AG04449 (cell line): ENCODE measurements at regions not wholly inside any gene's neighbourhood (a gene's known extent, or its start where the extent isn't known, plus 50 kb on each side); places are given as distances from the start of the nearest gene placed in this dataset.
A peak's percentile ranks its signal among the peaks of the same experiment; 100 is the strongest.

Source experiments
- CTCF ChIA-PET: fragments of 350-600 bp; formaldehyde crosslinking; extraction: SDS; loops from one replicate; lab custom pipeline; 2021; ENCODE audit warnings: antibody characterized with exemption; lab: Yijun Ruan, JAX
- POLR2A ChIA-PET: fragments of 400-600, 350-600 bp; formaldehyde crosslinking; extraction: SDS; loops from one replicate; lab custom pipeline; 2020; ENCODE audit warnings: antibody characterized with exemption, inconsistent platforms; lab: Yijun Ruan, JAX
- DNase-seq: peaks from one replicate; pipeline ENCODE4 v3.0.0-alpha.2; 2010; ENCODE audit warnings: low read depth, low spot score
- H3K4me3 ChIP-seq: 2 replicates; pipeline ENCODE4 v1.5.1; 2011; ENCODE audit warnings: low read depth, mild to moderate bottlenecking, control low read depth, low read length
- TF ChIP-seq, protein P1 (sequence below): IDR thresholded peaks from one replicate; pipeline ENCODE4 v1.5.1; 2011; ENCODE audit warnings: mild to moderate bottlenecking, moderate library complexity, low read length, control low read depth, inconsistent platforms; ENCODE audit not compliant: insufficient read depth; ENCODE audit errors: missing control alignments

GRCh38 chr5:56327809-56328208 is 94.7 kb upstream of the ANKRD55 start:
- TF ChIP-seq, protein P1, sequence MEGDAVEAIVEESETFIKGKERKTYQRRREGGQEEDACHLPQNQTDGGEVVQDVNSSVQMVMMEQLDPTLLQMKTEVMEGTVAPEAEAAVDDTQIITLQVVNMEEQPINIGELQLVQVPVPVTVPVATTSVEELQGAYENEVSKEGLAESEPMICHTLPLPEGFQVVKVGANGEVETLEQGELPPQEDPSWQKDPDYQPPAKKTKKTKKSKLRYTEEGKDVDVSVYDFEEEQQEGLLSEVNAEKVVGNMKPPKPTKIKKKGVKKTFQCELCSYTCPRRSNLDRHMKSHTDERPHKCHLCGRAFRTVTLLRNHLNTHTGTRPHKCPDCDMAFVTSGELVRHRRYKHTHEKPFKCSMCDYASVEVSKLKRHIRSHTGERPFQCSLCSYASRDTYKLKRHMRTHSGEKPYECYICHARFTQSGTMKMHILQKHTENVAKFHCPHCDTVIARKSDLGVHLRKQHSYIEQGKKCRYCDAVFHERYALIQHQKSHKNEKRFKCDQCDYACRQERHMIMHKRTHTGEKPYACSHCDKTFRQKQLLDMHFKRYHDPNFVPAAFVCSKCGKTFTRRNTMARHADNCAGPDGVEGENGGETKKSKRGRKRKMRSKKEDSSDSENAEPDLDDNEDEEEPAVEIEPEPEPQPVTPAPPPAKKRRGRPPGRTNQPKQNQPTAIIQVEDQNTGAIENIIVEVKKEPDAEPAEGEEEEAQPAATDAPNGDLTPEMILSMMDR: no peak
- ChIA-PET POLR2A (no interaction called here), CTCF (interaction anchor here (1.3 kb wide), 1 partner anchor 57 kb away, joined by 4 read pairs; no protein-coding TSS in a partner anchor)
- no peak overlapping the region for H3K4me3 ChIP-seq
- DNase-seq: no peak

DNA sequence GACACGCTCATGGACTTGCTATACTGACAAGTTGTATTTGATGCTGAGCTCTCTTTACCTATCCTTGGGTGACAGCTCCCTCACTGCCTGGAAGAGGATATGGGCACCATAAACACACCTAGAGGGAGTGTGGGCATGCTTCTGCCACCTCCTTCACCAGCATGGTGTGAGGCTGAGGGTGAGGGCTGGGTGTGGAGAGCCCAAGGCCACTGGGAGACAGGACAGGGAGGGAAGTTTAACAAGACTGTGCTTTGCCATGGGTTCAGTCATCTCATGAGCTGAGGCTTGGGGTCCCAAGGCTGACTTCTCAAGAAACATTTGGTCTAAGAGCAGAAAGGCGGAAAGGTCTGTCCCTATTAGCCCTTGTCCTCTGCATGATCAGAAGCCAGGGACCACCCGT is 93.6 kb upstream of the ANKRD55 start:
- TF ChIP-seq, protein P1: no peak
- no peak for DNase-seq
- H3K4me3 ChIP-seq: no peak overlapping the region
- POLR2A ChIA-PET: no interaction called here
- CTCF ChIA-PET: interaction anchor here (0.6 to 1.2 kb wide), 3 partner anchors 8 to 42 kb away, joined by 3 to 4 read pairs (median 3); no protein-coding TSS in a partner anchor

- TF ChIP-seq, protein P1: no peak
- DNase-seq: no peak
- POLR2A ChIA-PET: no interaction called here
- CTCF ChIA-PET: interaction anchor here (0.6 to 0.8 kb wide), 2 partner anchors 13 to 42 kb away, joined by 3 read pairs; no protein-coding TSS in a partner anchor
- H3K4me3 ChIP-seq: no peak overlapping the region
These were observed 93.0 kb upstream of the ANKRD55 start for GRCh38 chr5:56326116-56326515.

DNA sequence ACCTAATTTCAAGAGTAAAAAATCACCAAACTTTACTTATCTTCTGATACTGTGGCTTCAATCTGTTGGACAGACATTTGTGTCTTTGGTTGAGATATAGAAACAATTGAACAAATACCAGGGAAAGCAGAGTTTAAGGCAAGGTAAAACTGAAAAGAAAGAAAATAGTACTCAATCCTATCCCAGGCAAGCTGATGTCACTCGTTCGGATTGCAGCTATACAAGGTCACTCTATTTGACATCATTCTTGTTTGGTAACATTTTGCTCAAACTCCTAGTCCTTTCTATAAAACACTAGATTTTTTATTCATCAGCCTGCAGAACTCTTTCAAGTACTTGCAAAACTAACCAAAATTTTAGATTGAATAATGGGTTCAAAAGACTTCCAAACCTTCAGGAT is 91.9 kb upstream of the ANKRD55 start:
- POLR2A ChIA-PET: no interaction called here
- TF ChIP-seq, protein P1: no peak
- DNase-seq: no peak
- CTCF ChIA-PET: interaction anchor here (1.0 kb wide), 1 partner anchor 10 kb away, joined by 3 read pairs; no protein-coding TSS in a partner anchor
- no peak overlapping the region for H3K4me3 ChIP-seq

DNA sequence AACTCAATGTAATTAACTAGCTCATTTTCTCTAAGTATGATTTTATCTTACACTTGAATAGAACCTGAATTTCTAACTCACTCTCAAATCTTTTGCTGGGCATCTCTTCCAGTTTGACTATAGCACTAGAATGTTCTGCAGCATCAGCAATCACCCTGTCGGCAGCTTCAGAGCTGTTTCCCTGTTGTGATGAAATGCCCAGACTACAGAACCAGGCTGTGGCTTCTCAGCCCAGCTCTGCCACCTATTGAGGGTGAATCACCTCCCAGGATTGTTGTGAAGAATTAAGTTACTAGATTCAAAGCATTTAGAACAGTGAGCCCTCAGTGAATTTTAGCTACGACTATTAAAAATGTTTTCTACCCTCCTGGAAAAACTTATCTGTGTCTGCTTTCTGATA is 90.4 kb upstream of the ANKRD55 start:
- DNase-seq: peak; percentile 28
- CTCF ChIA-PET: interaction anchor here (0.9 to 1.9 kb wide), 6 partner anchors 10 to 515 kb away, joined by 3 to 4 read pairs (median 4); no protein-coding TSS in a partner anchor
- TF ChIP-seq, protein P1: peak; percentile 3
- no peak overlapping the region for H3K4me3 ChIP-seq
- POLR2A ChIA-PET: interaction anchor here (0.6 kb wide), 1 partner anchor 246 kb away, joined by 3 read pairs; no protein-coding TSS in a partner anchor

GRCh38 chr5:56322592-56322991 is 89.5 kb upstream of the ANKRD55 start:
- no peak overlapping the region for H3K4me3 ChIP-seq
- ChIA-PET POLR2A (no interaction called here), CTCF (interaction anchor here (0.9 to 1.2 kb wide), 2 partner anchors 11 to 16 kb away, joined by 3 to 4 read pairs; no protein-coding TSS in a partner anchor)
- DNase-seq: no peak
- TF ChIP-seq, protein P1: no peak
